ENCODE measurements at regions not wholly inside any gene's neighbourhood (a gene's known extent, or its start where the extent isn't known, plus 50 kb on each side); places are given as distances from the start of the nearest gene placed in this dataset.

- ChIA-PET CTCF (interaction anchor here (0.7 kb wide), 1 partner anchor 27 kb away, joined by 3 read pairs; no protein-coding TSS in a partner anchor), POLR2A (no interaction called here)
- Histone ChIP-seq H3K36me3 (ENCODE audit: insufficient read depth, low read length) (no peaks in the 10 kb centered on the region), H3K9me3 (ENCODE audit: control insufficient read depth in 1 of 2, insufficient read depth in 1 of 2, low read length in 2 of 2) (peaks cover 0 to 9% of the 10 kb centered on the region in 2 experiments), H3K27ac (ENCODE audit: low read depth in 1 of 2, low read length in 2 of 2) (no peak overlapping the region), H3K27me3 (ENCODE audit: control insufficient read depth in 1 of 2, insufficient read depth in 2 of 2, low read length in 2 of 2) (no peaks in the 10 kb centered on the region), H3K4me1 (ENCODE audit: insufficient read depth, low read length) (no peaks in the 10 kb centered on the region), H3K4me3 (ENCODE audit: low read length) (no peak overlapping the region)
- no peaks in the 10 kb centered on the region for H3K9me3 Mint-ChIP-seq
- TF ChIP-seq CTCF (IDR thresholded peaks at IDR 0.05): no peak
- intact Hi-C loops (cut with DNase I, micrococcal nuclease): no loop called here
- no peak overlapping the region for H3K4me3 Mint-ChIP-seq
- ATAC-seq (ENCODE audit: poor library complexity): no peak
- H3K27ac Mint-ChIP-seq: no peak overlapping the region
- H3K4me1 Mint-ChIP-seq (ENCODE audit: low read depth): no peaks in the 10 kb centered on the region
- no peaks in the 10 kb centered on the region for H3K27me3 Mint-ChIP-seq
- no peak for DNase-seq
- no peaks in the 10 kb centered on the region for H3K36me3 Mint-ChIP-seq (ENCODE audit: low read depth)
Observed at GRCh38 chr12:14308516-14308915, 57.0 kb upstream of the ATF7IP start.

GRCh38 chr12:14310866-14311265, 54.6 kb upstream of the ATF7IP start:
- Histone ChIP-seq H3K4me1 (ENCODE audit: insufficient read depth, low read length) (no peaks in the 10 kb centered on the region), H3K9me3 (ENCODE audit: control insufficient read depth in 1 of 2, insufficient read depth in 1 of 2, low read length in 2 of 2) (peaks cover 0 to 9% of the 10 kb centered on the region in 2 experiments), H3K4me3 (ENCODE audit: low read length) (no peak overlapping the region), H3K27ac (ENCODE audit: low read depth in 1 of 2, low read length in 2 of 2) (no peak overlapping the region), H3K27me3 (ENCODE audit: control insufficient read depth in 1 of 2, insufficient read depth in 2 of 2, low read length in 2 of 2) (no peaks in the 10 kb centered on the region), H3K36me3 (ENCODE audit: insufficient read depth, low read length) (no peaks in the 10 kb centered on the region)
- DNase-seq (no peak), ATAC-seq (ENCODE audit: poor library complexity) (no peak)
- no peak for TF ChIP-seq CTCF (IDR thresholded peaks at IDR 0.05)
- CTCF ChIA-PET: no interaction called here
- no peak overlapping the region for H3K4me3 Mint-ChIP-seq
- no peaks in the 10 kb centered on the region for H3K4me1 Mint-ChIP-seq (ENCODE audit: low read depth)
- no peak overlapping the region for H3K27ac Mint-ChIP-seq
- intact Hi-C loops (cut with DNase I, micrococcal nuclease): no loop called here
- H3K27me3 Mint-ChIP-seq: no peaks in the 10 kb centered on the region
- POLR2A ChIA-PET: no interaction called here
- H3K36me3 Mint-ChIP-seq (ENCODE audit: low read depth): no peaks in the 10 kb centered on the region
- no peaks in the 10 kb centered on the region for H3K9me3 Mint-ChIP-seq

GRCh38 chr12:14313379-14314138, 51.9 kb upstream of the ATF7IP start:
- Mint-ChIP-seq H3K27me3 (no peaks in the 10 kb centered on the region), H3K4me1 (ENCODE audit: low read depth) (no peaks in the 10 kb centered on the region), H3K27ac (no peak overlapping the region), H3K36me3 (ENCODE audit: low read depth) (no peaks in the 10 kb centered on the region), H3K4me3 (no peak overlapping the region), H3K9me3 (no peaks in the 10 kb centered on the region)
- ATAC-seq (ENCODE audit: poor library complexity) (no peak), DNase-seq (no peak)
- H3K9me3 ChIP-seq (ENCODE audit: control insufficient read depth in 1 of 2, insufficient read depth in 1 of 2, low read length in 2 of 2): no peaks in the 10 kb centered on the region
- no peaks in the 10 kb centered on the region for H3K36me3 ChIP-seq (ENCODE audit: insufficient read depth, low read length)
- CTCF ChIA-PET: no interaction called here
- H3K27me3 ChIP-seq (ENCODE audit: control insufficient read depth in 1 of 2, insufficient read depth in 2 of 2, low read length in 2 of 2): no peaks in the 10 kb centered on the region
- H3K4me1 ChIP-seq (ENCODE audit: insufficient read depth, low read length): no peaks in the 10 kb centered on the region
- H3K4me3 ChIP-seq (ENCODE audit: low read length): no peak overlapping the region
- no peak for TF ChIP-seq CTCF (IDR thresholded peaks at IDR 0.05)
- no peak overlapping the region for H3K27ac ChIP-seq (ENCODE audit: low read depth in 1 of 2, low read length in 2 of 2)
- intact Hi-C loops (cut with DNase I, micrococcal nuclease): no loop called here
- POLR2A ChIA-PET: no interaction called here

All from CD4-positive, alpha-beta T cell (primary cell).